Bronchial epithelial cell (primary cell): ENCODE measurements at regions not wholly inside any gene's neighbourhood (a gene's known extent, or its start where the extent isn't known, plus 50 kb on each side); places are given as distances from the start of the nearest gene placed in this dataset.
A peak's percentile ranks its signal among the peaks of the same experiment; 100 is the strongest.

Experiments used
- DNase-seq: peaks from one replicate; pipeline ENCODE4 v3.0.0-alpha.2; 2010; ENCODE audit warnings: low read depth
- FAIRE-seq: peaks from 2 replicates; lab custom pipeline; 2011; peaks lifted over from hg19 to GRCh38; lab: Jason Lieb, UNC
- H3K27me3 ChIP-seq: 2 replicates; pipeline ENCODE4 v1.5.1; 2011; ENCODE audit warnings: low read length; ENCODE audit not compliant: control insufficient read depth, insufficient read depth
- H3K36me3 ChIP-seq: 2 replicates; pipeline ENCODE4 v1.5.1; 2011; ENCODE audit warnings: low read length; ENCODE audit not compliant: control insufficient read depth, insufficient read depth
- H3K4me3 ChIP-seq: 2 replicates; pipeline ENCODE4 v1.5.1; 2011; ENCODE audit warnings: mild to moderate bottlenecking, low read depth, low read length, control low read depth
- TF ChIP-seq, protein P1 (sequence below): IDR thresholded peaks from 2 replicates; pipeline ENCODE4 v1.5.1; 2011; ENCODE audit warnings: mild to moderate bottlenecking, moderate library complexity, low read length, control low read depth, inconsistent platforms; ENCODE audit not compliant: insufficient read depth, severe bottlenecking

DNA sequence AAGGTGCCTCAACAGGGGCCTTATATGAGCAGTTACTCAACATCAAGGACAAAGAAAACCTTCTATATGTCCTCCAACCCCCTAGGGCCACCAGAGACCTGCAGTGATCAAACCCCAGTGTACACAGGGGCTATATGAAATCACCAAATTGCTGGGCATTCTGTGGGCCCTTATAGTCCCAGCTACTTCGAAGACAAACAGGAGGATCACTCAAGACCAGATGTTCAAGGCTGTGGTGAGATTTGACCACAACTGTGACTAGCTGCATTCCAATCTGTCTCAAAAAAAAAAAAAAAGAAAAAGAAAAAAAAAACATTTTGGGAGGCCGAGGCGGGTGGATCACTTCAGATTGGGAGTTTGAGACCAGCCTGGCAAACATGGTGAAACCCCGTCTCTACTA, 51.0 kb upstream of the PRB2 start:
- TF ChIP-seq, protein P1, sequence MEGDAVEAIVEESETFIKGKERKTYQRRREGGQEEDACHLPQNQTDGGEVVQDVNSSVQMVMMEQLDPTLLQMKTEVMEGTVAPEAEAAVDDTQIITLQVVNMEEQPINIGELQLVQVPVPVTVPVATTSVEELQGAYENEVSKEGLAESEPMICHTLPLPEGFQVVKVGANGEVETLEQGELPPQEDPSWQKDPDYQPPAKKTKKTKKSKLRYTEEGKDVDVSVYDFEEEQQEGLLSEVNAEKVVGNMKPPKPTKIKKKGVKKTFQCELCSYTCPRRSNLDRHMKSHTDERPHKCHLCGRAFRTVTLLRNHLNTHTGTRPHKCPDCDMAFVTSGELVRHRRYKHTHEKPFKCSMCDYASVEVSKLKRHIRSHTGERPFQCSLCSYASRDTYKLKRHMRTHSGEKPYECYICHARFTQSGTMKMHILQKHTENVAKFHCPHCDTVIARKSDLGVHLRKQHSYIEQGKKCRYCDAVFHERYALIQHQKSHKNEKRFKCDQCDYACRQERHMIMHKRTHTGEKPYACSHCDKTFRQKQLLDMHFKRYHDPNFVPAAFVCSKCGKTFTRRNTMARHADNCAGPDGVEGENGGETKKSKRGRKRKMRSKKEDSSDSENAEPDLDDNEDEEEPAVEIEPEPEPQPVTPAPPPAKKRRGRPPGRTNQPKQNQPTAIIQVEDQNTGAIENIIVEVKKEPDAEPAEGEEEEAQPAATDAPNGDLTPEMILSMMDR: no peak
- Histone ChIP-seq H3K4me3 (no peak overlapping the region), H3K36me3 (no peaks in the 10 kb centered on the region), H3K27me3 (no peaks in the 10 kb centered on the region)
- FAIRE-seq (no peak), DNase-seq (no peak)

DNA sequence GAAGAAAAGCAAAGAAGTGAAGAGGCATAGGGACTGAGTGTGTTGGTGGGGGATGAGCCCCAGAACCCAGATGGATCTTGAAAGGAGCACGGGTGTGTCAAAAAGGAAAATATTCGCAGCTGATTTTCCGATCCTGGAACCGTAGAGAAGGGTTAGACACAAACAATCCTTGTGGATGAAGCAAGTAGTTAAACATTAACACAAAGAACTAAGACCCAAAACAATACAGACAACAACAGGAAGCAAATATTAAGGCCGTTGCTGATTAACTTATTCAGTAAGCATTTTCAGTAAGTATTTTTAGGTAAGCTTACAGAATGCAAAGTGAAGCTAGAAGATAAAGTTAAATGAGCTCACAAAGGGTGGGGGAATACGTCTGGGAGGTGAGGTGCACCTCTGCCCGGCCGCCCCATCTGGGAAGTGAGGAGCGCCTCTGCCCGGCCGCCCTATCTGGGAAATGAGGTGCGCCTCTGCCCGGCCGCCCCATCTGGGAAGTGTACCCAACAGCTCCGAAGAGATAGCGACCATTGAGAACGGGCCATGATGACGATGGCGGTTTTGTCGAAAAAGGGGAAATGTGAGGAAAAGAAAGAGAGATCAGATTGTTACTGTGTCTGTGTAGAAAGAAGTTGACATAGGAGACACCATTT, 62.8 kb upstream of the PRB2 start:
- H3K27me3 ChIP-seq: no peaks in the 10 kb centered on the region
- TF ChIP-seq, protein P1: no peak
- DNase-seq (no peak), FAIRE-seq (no peak)
- no peaks in the 10 kb centered on the region for H3K36me3 ChIP-seq
- no peak overlapping the region for H3K4me3 ChIP-seq

DNA sequence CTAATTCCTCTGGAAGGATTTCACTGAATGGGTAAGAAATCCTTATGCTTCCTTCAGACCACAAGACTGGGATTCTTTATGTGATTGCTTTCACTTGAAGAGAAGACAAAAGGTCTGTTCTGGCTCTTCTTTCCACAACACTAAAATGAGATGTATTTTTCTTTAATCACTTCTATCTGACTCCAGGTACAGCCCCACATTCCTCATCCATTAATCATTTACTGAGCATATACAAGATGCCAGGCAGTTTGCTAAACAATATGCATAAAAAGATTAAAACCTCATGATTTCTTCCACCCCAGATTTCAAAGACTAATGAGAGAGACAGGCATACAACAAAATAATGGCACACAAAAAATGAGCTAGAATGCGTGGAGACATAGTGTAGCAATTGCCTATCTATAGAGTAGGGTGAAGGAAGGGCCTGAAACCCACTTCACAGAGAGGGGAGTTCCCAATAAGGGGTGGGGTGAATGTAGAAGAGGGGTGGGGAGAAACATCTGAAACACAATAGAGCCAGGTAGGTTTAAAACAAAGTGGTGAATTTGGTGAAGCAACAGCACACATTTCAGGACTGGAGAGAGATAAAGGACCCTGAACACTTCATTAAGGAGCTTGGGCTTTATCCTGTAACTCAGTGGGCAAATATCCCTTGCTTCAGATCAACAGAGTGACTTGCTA, 65.1 kb upstream of the PRB2 start:
- H3K36me3 ChIP-seq: no peaks in the 10 kb centered on the region
- DNase-seq (peak; percentile 62), FAIRE-seq (no peak)
- TF ChIP-seq, protein P1: no peak
- H3K27me3 ChIP-seq: no peaks in the 10 kb centered on the region
- no peak overlapping the region for H3K4me3 ChIP-seq

DNA sequence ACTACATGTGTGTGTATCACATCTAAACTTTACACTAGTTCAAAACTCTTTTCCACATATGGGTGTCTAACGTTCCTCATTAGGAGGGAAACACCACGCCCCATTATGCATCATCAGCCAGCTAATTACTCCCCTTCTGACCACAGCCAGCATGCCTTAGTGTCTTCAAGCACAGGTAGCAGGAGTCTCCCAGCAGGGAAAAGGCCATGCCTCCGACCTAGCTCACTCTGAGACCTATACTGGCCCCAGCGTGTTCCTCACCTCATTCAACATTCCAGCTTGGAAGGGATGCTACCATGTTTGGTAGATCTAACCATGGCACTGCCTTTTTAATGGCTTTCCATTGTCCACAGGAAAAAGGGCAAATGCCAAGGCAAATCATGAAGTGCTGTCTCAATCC, 66.1 kb upstream of the PRB2 start:
- Histone ChIP-seq H3K27me3 (no peaks in the 10 kb centered on the region), H3K4me3 (no peak overlapping the region), H3K36me3 (no peaks in the 10 kb centered on the region)
- DNase-seq: peak; percentile 15
- peak; percentile 50 for FAIRE-seq
- TF ChIP-seq, protein P1: no peak

DNA sequence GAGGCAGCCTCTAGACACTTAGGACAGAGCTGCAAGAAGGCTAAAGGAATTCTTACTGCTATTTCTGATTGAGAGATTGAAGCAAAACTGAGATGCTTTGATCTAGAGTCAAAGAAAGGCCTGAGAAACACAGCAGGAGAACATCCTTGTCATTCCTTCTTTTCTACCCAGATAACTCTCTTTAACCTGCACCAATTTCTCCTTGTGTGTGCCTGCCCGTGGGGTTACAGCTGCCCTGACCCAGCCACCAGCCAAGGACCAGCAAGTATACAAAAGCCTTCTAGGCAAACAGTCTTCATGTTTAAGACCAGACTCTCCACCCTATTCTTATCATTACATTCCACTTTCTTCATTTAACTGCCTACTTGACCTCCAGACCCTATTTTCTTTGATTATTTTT, 81.7 kb upstream of the PRB2 start:
- FAIRE-seq (no peak), DNase-seq (no peak)
- Histone ChIP-seq H3K27me3 (peaks cover 3% of the 10 kb centered on the region), H3K36me3 (no peaks in the 10 kb centered on the region), H3K4me3 (no peak overlapping the region)
- TF ChIP-seq, protein P1: no peak
